NCI-H446 (cell line): ENCODE measurements at regions not wholly inside any gene's neighbourhood (a gene's known extent, or its start where the extent isn't known, plus 50 kb on each side); places are given as distances from the start of the nearest gene placed in this dataset.
A peak's percentile ranks its signal among the peaks of the same experiment; 100 is the strongest.

Experiments
- DNase-seq, 2 experiments: peaks; one replicate each; lab custom pipeline; 2025; lab: John Stamatoyannopoulos, UW

DNA sequence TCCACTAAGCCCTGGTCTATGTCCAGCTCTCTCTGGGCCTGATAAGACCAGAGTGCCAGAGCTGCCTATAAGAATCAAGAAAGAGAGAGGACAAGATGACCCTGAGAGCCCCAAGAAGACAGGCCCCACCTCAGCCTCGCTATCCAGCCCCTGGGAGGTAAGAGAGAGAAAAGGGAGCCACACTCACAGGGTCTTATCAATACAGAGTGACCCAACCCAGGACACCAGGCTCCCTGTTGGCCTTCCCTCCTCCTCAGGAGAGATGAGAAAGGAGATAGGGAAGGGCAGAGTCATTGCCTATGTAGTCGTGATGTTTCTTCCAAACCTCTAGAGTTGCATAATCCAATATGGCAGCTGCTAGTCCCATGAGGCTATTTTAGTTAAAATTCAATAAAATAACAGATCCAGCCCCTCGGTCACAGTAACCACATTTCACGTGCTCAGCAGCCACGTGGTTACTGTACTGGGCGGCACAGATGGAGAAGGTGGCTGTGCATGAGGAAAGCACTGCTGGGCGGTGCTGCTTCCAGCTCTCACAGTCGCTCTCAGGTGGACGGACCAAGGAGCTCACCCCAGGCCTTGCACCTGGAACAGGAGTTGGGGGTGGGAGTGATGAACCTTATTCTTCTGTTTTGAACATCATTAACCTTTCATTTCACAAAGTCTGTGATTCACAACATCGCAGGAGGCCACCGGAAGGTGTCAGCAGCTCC lies 525.8 kb downstream of the SHQ1 start:
- DNase-seq: no peak

DNA sequence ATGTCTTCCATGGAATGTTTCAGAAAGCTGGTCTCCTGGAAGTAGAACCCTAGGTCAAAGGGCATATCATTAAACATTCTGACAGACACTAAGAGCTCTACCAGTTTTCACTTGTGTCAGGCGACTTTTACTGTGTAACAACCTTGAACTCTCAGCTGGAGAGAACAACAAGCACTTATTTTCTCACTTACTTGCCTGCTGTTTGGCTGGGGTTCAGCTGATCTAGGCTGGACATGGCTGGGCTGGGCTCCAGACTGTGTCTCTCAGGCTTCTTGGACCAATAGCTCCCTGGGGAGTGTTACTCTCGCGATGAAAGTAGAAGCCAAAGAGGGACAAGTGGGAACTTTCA lies 527.3 kb downstream of the SHQ1 start:
- DNase-seq: no peak

DNA sequence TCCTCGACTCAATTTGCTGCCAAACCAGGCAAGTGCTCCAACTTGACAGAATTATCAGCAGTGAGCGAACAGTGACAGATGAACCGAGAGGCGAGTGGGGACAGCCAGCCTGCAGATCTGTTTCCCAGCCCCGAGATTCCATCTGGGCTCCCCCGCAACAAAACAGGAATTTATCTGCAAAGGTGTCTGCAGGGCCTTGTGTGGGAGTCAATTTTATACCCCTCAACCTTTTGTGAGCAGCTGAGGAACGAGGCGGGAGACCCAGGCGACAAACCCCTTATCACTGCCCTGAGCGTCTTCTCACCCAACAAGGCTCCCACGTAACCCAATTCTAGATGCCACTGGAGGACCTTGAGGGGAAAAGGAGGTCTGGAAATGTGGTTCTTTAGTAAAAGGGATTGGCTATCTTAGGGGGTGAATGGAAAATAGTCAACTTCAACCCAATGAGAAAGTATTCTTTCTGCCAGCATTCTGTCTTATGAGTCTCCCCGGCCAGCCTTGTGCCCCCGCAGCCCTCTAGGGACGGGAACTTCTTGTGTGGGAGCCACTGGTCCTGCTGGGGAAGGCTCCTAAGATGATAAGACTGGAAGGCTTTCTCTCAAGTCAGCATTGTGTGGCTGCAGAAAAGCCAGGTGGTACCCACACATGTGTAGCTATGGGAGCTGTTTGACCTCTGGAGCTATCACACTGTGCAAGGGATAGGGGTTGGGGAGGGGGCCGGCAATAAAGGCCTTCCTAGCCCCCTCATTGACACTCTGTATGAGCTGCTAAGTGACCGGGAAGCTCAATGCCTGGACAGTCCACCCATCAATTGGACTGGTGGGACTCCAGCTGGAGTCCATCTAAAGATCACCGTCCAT lies 527.9 kb downstream of the SHQ1 start:
- no peak for DNase-seq

DNA sequence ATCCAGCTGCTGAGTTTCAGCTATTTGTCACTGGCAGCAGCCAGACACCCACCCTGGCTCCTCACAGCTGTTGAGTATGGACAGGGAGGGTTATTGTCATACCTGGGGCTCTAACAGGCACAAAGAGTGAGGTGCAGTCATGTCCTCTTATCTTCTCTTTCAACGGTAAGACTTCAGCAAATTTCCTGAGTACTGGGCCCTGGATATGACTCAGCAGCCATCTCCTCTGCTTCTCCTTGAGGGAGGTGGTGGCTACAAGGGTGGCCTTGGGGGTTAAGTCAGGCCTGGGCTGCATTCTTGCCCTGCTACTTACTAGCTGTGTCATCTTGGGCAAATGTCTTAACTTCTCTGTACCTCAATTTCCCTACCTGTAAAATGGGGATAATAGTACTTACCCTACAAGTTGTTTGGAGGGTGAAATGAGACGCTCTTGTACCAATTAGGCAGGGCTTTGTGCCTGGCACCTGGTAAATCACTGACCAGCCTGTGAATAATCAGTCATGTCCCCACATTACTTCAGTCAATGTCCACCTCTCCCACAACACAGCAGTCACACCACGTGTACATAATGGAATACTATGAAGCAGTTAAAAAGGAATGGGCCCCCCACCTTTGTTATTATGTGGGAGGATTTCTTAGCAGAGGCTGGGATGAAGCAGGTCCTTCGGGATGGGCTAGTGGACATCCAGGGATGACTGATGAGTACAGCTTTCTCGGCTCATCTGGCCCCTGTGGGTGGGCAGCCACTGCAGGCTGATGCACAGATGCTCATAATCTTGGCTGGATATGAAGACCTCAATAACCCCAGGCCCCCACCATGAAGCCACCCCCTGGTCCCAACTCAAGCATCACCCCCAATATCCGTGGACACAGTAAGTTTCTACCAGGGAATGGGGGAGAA lies 528.8 kb downstream of the SHQ1 start:
- DNase-seq: no peak

DNA sequence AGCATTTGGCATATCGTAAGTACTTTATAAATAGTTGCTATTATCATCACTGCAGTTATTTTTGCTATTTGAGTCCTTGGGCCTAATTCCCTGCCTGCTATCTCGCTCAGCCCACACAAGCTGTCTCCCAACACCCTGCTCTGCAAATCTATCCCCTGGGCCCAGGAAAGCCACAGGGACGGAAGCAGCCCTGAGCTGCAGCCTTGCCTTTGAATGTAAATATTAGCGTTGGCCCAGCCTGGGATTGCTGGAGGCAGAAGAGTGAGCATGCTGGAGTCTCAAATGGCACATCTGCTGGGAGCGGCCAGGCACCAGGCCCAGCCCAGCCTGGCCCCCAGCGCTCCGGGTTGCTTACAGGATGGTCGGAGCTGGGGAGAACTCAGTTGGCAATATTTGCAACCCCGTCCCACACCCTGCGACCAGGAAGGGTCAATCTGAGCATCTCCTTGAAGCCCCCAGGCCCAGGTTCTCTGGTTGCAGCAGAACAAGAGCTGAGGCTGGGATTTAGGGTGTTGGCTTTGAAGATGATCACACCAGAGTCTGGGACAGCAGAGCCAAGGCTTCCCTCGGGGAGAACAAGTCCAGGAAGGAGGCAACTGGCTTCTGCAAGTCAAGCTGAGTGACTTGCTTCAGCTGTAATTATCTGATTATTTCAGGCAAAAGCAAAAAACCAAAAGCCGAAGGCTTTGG lies 529.6 kb downstream of the SHQ1 start:
- DNase-seq: no peak

DNA sequence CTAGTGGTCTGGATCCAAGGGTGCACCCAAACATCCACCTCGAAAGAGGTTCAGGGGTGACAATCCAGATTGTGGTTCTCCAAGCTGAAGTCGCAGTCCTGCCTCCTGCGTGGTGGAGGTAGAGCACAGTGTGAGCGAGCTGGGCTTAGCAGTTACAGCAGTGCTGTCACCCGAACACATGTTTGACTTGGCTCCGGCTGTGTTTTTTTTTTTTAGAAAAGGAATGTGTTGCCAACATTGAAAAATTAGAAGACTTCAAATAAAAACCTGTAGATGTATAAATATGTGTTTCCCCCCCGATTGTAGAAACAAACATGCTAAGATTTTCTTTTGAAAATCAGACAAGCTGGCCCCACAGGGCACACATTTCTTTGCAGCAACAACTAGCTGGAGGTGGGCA lies 530.8 kb downstream of the SHQ1 start:
- no peak for DNase-seq

DNA sequence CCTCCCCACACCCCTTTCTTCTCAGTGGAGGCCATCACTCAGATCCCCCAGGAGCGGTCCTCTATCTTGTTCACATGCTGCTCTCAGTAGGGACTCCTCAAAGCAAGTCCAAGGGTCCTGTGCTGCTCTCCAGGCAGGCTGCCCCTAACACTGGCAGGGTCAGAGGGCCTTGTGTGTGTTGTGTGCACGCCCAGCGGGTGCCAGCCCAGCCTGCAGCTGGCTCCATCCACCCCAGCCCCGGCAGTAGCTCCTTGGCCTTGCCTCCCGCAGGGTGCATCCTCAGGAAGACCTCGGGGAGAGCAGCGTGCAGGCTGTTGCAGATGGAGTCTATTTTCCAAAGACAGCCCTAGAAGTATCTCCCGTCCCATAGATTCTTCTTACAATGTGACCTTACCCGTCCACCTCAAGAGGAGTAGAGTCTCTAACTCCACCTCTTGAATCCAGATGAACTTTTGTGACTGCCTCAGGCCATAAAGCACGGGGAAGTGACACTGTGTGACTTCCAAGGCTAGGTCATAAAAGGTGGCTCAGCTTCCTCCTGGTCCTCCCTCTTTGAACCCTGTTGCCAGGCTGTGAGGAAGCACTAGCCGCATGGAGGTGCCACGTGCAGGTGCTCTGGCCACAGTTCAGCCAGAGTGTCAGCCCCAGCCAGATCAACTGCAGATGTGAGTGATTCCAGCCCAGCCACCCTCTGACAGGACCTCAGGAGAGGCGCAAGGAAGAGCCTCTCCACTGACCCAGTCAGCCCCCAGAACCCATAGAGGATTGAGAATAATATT lies 531.6 kb downstream of the SHQ1 start:
- no peak for DNase-seq

DNA sequence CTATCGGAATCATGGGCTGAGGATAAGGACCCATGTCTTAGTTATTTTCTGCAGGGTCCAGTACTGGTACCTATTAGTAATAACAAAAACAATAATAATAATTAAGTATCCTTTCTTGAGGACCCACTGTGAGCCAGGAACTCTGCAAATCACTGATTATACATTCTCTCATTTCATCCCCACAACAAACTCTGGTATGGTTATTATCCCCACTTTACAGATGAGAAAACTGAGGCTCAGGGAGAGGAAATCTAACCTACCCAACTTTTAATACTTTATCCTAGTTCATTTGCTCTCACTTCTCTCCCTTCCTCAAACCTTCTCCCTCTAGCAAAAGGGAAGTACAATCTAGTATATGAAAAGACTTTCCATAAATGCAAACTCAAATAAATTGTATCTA lies 528.4 kb upstream of the PROK2 start:
- DNase-seq: no peak

DNA sequence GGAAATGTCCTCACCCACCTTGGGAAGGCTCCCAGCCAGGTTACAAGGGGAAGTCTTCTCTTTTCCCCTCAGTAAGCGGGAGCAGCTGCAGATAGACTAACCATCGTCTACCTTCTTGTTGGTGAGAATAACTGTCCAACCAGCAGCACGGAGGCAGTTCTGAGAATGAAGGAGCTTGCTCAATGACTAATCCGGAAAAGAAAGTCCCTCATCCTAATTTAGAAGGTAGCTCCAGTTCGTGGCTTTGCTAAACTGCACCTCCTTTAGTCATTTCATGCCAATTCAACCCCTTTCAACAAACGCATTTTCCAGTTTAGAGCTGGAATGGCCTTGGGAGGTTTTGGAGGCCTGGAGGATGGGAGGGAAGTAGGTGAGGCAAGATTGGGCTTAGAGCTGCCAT lies 527.4 kb upstream of the PROK2 start:
- DNase-seq: no peak

DNA sequence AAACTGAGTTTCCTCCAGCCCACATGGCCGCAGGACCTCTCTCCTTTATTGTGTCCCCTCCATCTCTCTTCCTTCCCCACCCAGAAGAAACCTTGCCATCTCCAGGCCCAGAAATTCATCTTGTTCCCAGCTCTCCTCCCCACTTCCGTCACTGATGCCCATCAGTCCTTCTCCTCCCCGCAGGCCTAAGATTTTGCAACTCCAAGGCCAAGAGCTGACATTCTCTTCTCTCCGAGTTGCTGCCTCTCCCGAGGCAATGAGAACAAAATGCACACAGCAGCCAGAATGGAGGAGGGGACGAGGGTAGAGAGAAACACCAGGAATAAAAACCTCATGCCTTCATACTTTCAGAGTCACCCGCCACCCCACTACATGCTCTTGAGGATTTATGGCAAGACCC lies 526.5 kb upstream of the PROK2 start:
- DNase-seq: no peak

DNA sequence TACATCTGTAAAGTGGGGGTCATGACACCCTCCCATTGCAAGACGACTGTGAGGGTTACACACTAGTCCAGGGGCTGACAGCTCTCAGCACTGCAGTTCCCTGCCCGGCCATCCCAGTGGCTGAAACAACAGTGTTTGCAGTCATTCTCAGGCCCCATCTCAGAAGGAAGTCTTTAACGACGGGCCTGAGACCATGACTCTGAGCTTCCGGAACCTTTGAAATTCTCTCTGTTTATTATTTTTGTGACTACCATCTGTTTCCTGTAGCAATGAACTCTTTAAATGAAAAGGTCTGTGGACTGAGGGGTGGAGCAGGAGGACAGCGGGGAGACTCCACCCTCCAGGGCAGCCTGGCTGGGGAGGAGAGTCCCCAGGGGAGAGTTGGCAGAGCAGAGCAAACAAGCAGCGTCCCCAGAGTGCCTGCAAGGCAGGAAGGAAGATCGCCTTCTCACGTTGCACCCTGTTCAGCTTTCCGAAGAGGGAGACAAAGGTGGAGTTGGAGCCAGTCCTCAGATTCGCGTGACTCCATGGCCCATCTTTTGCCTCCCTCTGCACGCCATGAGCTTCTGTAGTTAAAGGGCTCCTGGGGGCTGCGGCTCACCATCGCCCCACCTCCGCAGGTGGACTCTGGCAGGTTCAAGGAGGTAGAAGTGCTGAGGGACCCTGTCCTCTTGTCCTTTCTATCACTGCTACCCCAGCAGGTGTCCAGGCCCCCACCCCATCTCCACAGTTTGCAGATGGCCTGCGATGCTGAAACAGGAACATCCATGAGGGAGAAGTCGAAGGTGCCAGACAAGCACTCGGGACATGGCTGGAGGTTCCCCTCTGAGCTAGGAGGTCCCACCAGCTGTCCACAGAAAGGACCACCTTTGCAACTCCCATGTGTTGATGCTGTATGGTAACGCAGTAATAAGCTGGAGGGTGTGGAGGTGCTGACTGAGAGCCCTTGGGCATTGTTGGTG lies 525.8 kb upstream of the PROK2 start:
- DNase-seq: no peak

DNA sequence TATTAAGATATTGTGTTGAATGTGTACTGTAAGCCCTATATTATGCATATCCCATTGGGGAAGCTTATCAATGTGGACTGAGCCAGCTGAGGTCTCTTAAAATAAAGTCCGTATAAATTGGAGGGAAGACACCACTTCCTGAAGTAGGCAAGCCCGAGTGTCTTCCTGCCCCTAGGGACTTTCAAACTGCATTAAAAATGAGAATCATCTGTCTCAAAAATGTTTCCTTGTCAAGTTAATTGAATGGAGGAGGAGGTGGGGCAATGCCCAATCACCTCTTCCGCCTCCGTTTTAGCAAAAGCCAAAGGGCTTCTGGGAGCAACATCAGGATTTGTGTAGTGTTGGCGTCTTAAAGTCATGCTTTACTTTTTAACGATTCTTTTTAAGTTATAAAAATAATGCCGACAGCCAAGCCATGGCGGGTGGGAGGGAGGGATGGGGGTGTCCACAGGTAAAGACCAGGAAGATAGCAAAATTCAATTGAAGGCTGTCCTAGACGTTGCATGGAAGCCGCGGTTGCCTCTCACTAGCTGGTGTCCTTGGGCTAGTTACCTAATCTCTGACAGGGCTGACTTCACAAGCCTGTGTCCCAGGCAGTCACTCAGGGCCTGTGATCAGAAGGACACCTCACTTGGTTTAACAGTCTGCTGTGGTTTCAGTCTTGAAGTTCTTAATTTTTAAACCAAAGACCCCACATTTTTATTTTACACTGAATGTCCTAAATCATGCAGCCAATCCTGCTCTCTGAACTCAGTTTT lies 524.9 kb upstream of the PROK2 start:
- no peak for DNase-seq

DNA sequence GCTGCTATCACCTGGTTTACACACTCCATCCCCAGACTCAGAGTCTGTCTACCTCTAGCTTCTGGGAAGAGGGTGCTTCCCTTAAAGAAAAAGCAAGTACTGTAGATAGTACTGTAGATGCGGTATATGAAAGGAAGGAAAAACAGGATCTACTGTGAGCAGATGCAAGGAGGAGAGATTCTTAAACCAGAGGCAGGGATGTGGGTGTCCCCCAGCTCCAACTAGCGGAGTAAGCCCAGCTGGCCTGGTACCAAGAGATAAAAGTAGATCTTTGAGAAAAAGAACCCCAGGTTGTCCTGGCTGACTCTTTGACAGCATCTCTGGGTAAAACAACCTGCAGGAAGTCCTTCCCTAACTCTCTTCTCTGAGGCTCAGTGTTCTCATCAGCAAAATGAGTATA lies 523.7 kb upstream of the PROK2 start:
- DNase-seq: no peak

DNA sequence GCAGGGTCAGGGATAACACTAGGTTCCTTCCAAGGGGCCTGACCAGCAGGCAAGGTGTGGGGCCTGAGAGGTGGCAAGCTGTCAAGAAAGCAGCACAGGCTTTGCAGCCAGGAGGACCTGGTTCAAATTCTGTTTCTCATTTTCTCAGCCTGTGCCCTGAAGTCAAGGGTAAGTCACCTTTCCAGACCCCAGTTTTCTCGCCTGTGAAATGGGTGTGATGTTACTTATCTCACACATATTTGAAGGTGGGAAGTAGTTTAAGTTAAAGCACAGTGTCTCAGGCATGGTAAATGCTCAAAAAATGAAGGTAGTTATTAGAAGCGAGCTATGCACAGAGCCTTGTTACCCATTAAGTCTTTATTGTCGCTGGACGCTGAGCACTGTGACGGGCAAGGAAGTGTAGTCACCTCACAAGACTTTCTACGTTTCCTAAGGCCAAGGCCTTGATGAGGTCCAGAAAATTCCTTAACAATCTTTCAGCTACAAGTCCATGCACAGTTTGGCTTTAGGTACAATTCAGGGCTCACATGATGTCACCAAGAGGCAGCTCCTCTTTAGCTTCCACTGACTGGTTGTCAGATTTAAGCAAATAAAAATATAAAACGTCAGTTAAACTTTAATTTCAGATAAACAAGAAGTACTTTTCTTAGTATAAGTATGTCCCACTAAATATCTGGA lies 522.6 kb upstream of the PROK2 start:
- DNase-seq: no peak

DNA sequence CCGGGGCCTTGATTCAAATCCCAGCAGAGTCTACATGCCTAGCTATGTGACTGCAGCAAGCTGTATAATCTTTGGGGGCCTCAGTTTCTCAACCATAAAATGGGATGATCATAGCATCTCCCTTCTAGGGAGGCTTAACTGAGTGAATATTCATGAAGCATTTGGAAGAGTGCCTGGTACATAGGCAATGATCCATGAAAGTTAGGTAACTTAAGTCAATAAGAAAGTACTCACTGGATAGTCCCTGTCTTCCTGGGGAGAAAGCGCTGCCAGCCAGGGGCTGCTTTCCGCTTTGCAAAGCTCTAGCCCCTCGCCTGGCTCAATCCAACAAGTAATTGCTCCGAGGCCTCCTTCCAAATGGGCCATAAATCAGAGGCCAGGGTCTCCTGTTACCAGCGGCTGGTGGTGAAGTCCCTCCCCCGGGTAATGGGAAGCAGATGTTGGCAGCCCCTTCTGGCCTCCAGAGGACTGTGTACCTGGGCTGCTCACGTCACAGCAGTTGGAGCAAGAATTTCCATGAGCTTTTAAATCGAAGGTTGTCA lies 521.9 kb upstream of the PROK2 start:
- peak in 1 of 2 experiments; percentile 41 for DNase-seq

DNA sequence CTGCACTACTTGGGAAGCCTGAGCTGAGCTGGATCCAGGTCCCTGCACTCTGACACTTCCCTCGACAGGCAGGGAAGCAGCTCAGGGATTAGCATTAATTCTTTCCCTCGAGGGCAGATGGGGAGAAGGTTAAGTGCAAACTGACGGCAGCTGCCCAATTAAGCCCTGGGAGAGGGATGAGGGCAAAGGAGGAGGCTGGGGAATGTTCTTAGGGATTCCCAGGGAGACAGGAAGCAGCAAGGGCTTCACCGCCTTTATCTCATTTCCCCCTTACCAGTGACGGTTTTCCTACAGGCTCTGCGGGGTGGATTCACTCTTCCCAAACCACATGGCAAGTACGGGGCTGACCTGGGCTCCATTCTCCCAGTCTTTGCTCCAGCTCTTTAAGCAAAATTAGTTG lies 519.0 kb upstream of the PROK2 start:
- no peak for DNase-seq

DNA sequence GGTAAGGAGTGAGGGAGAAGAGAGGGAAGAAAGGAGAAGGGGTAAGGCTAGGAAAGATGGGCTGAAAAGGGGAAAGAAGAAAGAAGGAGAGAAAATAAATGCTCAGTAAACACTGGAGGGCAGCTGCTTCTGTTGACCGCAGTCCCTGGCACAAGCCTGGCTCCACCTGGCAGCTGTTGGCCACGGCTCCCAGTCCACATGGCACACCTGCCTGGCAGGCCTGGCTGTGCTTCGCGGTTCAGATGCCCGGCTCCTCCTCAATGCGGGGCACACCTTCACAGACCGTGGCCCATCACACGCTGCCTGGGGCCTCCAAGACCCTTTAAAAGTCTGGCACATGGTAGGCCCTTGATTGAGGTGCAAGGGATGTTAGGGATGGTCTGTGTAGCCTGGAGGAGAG lies 516.8 kb upstream of the PROK2 start:
- no peak for DNase-seq

DNA sequence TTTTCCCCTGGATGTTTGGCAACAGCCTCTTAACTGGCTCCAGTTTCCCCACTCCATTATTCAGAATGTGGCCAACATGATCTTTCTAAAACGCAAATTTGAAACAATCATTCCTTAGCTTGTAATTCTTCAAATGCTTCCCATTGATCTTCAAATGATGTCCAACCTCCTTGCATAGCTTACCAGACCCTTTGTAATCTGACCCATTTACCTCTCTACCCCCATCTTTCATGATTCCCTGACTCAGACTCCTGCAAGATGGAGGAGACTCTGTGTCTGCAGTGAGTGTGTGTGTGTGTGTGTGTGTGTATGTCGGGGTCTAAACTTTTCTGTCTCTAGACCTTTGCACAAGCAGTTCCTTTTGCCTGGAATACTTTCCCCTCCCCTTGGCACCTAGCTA lies 515.7 kb upstream of the PROK2 start:
- no peak for DNase-seq
